ENCODE measurements at regions not wholly inside any gene's neighbourhood (a gene's known extent, or its start where the extent isn't known, plus 50 kb on each side); places are given as distances from the start of the nearest gene placed in this dataset.
A peak's percentile ranks its signal among the peaks of the same experiment; 100 is the strongest.

- Histone ChIP-seq H3K36me3 (no peaks in the 10 kb centered on the region), H3K27me3 (no peaks in the 10 kb centered on the region), H3K4me1 (peaks cover 0 to 2% (median 0%) of the 10 kb centered on the region in 4 donors), H3K27ac (no peak overlapping the region), H3K4me3 (no peak overlapping the region), H3K9me3 (no peaks in the 10 kb centered on the region)
- ATAC-seq (no peak), DNase-seq (no peak)
- intact Hi-C loops (cut with DNase I): no loop called here
- TF ChIP-seq POLR2A (IDR thresholded peaks at IDR 0.05): no peak
- no peak for TF ChIP-seq CTCF (IDR thresholded peaks at IDR 0.05)
- 36% methylated on average over 4 of the region's 4 CpGs for WGBS (ENCODE audit: insufficient coverage, low coverage, low lambda C conversion rate, missing lambda C conversion rate)
Observed at GRCh38 chr7:80063834-80064233, 70.8 kb upstream of the GNAI1 start.

- WGBS (ENCODE audit: insufficient coverage, low coverage, low lambda C conversion rate, missing lambda C conversion rate): 57% methylated on average over 1 of the region's 1 CpG
- TF ChIP-seq CTCF (IDR thresholded peaks at IDR 0.05) (peak; percentile 48 to 60 (median 55)), POLR2A (IDR thresholded peaks at IDR 0.05) (no peak)
- no peak for DNase-seq
- H3K27ac ChIP-seq: no peak overlapping the region
- no peak overlapping the region for H3K4me3 ChIP-seq
- H3K36me3 ChIP-seq: no peaks in the 10 kb centered on the region
- intact Hi-C loops (cut with DNase I): no loop called here
- no peaks in the 10 kb centered on the region for H3K27me3 ChIP-seq
- ATAC-seq: peak in 3 of 4 donors; percentile 47 to 55 (median 52)
- H3K4me1 ChIP-seq: peaks cover 0 to 2% (median 0%) of the 10 kb centered on the region in 4 donors
- H3K9me3 ChIP-seq: no peaks in the 10 kb centered on the region
Observed at GRCh38 chr7:80060218-80060806, 74.3 kb upstream of the GNAI1 start.

- Histone ChIP-seq H3K4me3 (no peak overlapping the region), H3K9me3 (no peaks in the 10 kb centered on the region), H3K36me3 (no peaks in the 10 kb centered on the region), H3K27ac (no peak overlapping the region), H3K4me1 (no peaks in the 10 kb centered on the region), H3K27me3 (no peaks in the 10 kb centered on the region)
- no peak for TF ChIP-seq POLR2A (IDR thresholded peaks at IDR 0.05)
- 67% methylated on average over 3 of the region's 3 CpGs for WGBS (ENCODE audit: insufficient coverage, low coverage, low lambda C conversion rate, missing lambda C conversion rate)
- intact Hi-C loops (cut with DNase I): loop anchor here in 1 of 2 donors (5.0 kb wide), 1 partner anchor 400 kb away; no protein-coding TSS in a partner anchor
- ATAC-seq (no peak), DNase-seq (no peak)
Observed at GRCh38 chr7:80057488-80057887, 77.1 kb upstream of the GNAI1 start.

GRCh38 chr7:80054356-80054755 lies 80.3 kb upstream of the GNAI1 start:
- H3K4me1 ChIP-seq: no peaks in the 10 kb centered on the region
- H3K27me3 ChIP-seq: no peaks in the 10 kb centered on the region
- no peaks in the 10 kb centered on the region for H3K9me3 ChIP-seq
- ATAC-seq: no peak
- TF ChIP-seq POLR2A (IDR thresholded peaks at IDR 0.05): no peak
- intact Hi-C loops (cut with DNase I): no loop called here
- H3K36me3 ChIP-seq: no peaks in the 10 kb centered on the region
- 77% methylated on average over 2 of the region's 2 CpGs for WGBS (ENCODE audit: insufficient coverage, low coverage, low lambda C conversion rate, missing lambda C conversion rate)
- no peak overlapping the region for H3K27ac ChIP-seq
- H3K4me3 ChIP-seq: no peak overlapping the region
- no peak for DNase-seq

GRCh38 chr7:80053124-80053523 lies 81.5 kb upstream of the GNAI1 start:
- no peak for ATAC-seq
- WGBS (ENCODE audit: insufficient coverage, low coverage, low lambda C conversion rate, missing lambda C conversion rate): 75% methylated on average over 2 of the region's 2 CpGs
- Histone ChIP-seq H3K36me3 (no peaks in the 10 kb centered on the region), H3K4me3 (no peak overlapping the region), H3K27me3 (no peaks in the 10 kb centered on the region), H3K27ac (no peak overlapping the region), H3K9me3 (no peaks in the 10 kb centered on the region), H3K4me1 (no peaks in the 10 kb centered on the region)
- DNase-seq: no peak
- no peak for TF ChIP-seq POLR2A (IDR thresholded peaks at IDR 0.05)
- no peak for TF ChIP-seq CTCF (IDR thresholded peaks at IDR 0.05)
- intact Hi-C loops (cut with DNase I): no loop called here

Data from right lobe of liver (tissue), 6 donors.